HepG2 (cell line): ENCODE measurements at regions not wholly inside any gene's neighbourhood (a gene's known extent, or its start where the extent isn't known, plus 50 kb on each side); places are given as distances from the start of the nearest gene placed in this dataset.

Experiments
- ATAC-seq: fragments of 200-7000 bp; cut with Tn5 transposase; 3 replicates; pipeline ENCODE4 v1.9.1; 2020; ENCODE audit warnings: mild to moderate bottlenecking, moderate library complexity
- BruUV-seq: library from RNA; stranded (reverse); fragments of 400-500 nt; replicated peaks from 2 replicates; lab custom pipeline; 2021; lab: Mats Ljungman, UMichigan
- CTCF ChIA-PET: fragments of 300-600 bp; formaldehyde crosslinking; extraction: SDS; loops from one replicate; lab custom pipeline; 2021; ENCODE audit warnings: low total read pairs, inconsistent platforms, low intra/inter-chr PET ratio; lab: Yijun Ruan, JAX
- POLR2A ChIA-PET: fragments of 350-600 bp; sonication (Branson Sonifier 250); formaldehyde crosslinking; loops from one replicate; lab custom pipeline; 2020; ENCODE audit warnings: antibody characterized with exemption, inconsistent platforms; lab: Yijun Ruan, JAX
- DNase-seq: peaks from one replicate; pipeline ENCODE4 v3.0.0-alpha.2; 2015; ENCODE audit warnings: low spot score
- FAIRE-seq: peaks from 3 replicates; lab custom pipeline; 2011; peaks lifted over from hg19 to GRCh38; lab: Jason Lieb, UNC
- H2AFZ ChIP-seq: one replicate; pipeline ENCODE4 v1.6.1; 2011; ENCODE audit warnings: low read length, inconsistent platforms
- H3K27ac ChIP-seq: fragments of 300-600 bp; 3 replicates; pipeline ENCODE4 v1.8.0; 2011; ENCODE audit warnings: mixed run types, mild to moderate bottlenecking, mixed read lengths, low read length, inconsistent platforms; ENCODE audit not compliant: insufficient read depth; ENCODE audit errors: extremely low read length
- H3K27me3 ChIP-seq, 2 experiments: fragments of 200-600 bp in 1 of 2; 2 replicates in 1 of 2; 3 replicates in 1 of 2; pipeline versions ENCODE4 v1.6.0 to v1.8.0; 2011; ENCODE audit warnings: low read length in 2 of 2, mild to moderate bottlenecking in 2 of 2, moderate library complexity in 2 of 2, inconsistent platforms in 1 of 2; ENCODE audit not compliant: insufficient read depth in 2 of 2, control insufficient read depth in 1 of 2
- H3K36me3 ChIP-seq, 2 experiments: fragments of 200-600 bp in 1 of 2; replicated peaks in 1 of 2; 2 replicates in 1 of 2; 3 replicates in 1 of 2; pipeline versions ENCODE4 v1.5.1 to v1.8.0; 2011; ENCODE audit warnings: low read length in 2 of 2, inconsistent platforms in 1 of 2; ENCODE audit not compliant: insufficient read depth in 2 of 2, control insufficient read depth in 1 of 2
- H3K4me1 ChIP-seq: 2 replicates; pipeline ENCODE4 v1.5.1; 2012; ENCODE audit warnings: low read length, inconsistent platforms; ENCODE audit not compliant: insufficient read depth
- H3K4me2 ChIP-seq: 2 replicates; pipeline ENCODE4 v1.6.0; 2011; ENCODE audit warnings: low read depth, low read length, inconsistent platforms
- H3K4me3 ChIP-seq, 3 experiments: fragments of 200-600 bp in 1 of 3; sonication (generic), shearing (Covaris generic) in 1 of 3; replicated peaks in 1 of 3; 2 replicates each; pipeline ENCODE4 v1.5.1; 2011 to 2016; ENCODE audit warnings: low read length in 3 of 3, inconsistent platforms in 2 of 3, low read depth in 2 of 3, mild to moderate bottlenecking in 2 of 3, control low read depth in 1 of 3, mixed read lengths in 1 of 3; ENCODE audit not compliant: insufficient read depth in 1 of 3
- H3K79me2 ChIP-seq: one replicate; pipeline ENCODE4 v1.6.1; 2011; ENCODE audit warnings: low read length, inconsistent platforms; ENCODE audit not compliant: insufficient read depth
- H3K9ac ChIP-seq: 2 replicates; pipeline ENCODE4 v1.6.0; 2011; ENCODE audit warnings: mild to moderate bottlenecking, low read depth, low read length, inconsistent platforms; ENCODE audit not compliant: insufficient read depth
- H3K9me3 ChIP-seq: 2 replicates; pipeline ENCODE4 v1.5.1; 2012; ENCODE audit warnings: mild to moderate bottlenecking, low read length
- H4K20me1 ChIP-seq: 2 replicates; pipeline ENCODE4 v1.6.0; 2011; ENCODE audit warnings: inconsistent platforms, mild to moderate bottlenecking, low read length, moderate library complexity; ENCODE audit not compliant: insufficient read depth
- FOSL1 ChIP-seq: sonication (generic); formaldehyde crosslinking; IDR thresholded peaks from 2 replicates; pipeline ENCODE4 v1.9.0; 2021; ENCODE audit warnings: missing genetic modification reagents, borderline replicate concordance
- HNF4G ChIP-seq, 2 experiments: sonication (generic) in 1 of 2; formaldehyde crosslinking in 1 of 2; IDR thresholded peaks; 2 replicates each; pipeline versions ENCODE4 v1.4.0 to v1.6.1; 2011 to 2020; ENCODE audit warnings: borderline replicate concordance in 2 of 2, low read depth in 2 of 2, mild to moderate bottlenecking in 2 of 2, low read length in 1 of 2, missing genetic modification reagents in 1 of 2, moderate library complexity in 1 of 2
- JUNB ChIP-seq: sonication (generic); formaldehyde crosslinking; IDR thresholded peaks from 2 replicates; pipeline ENCODE4 v1.8.0; 2022; ENCODE audit warnings: missing genetic modification reagents, mild to moderate bottlenecking, borderline replicate concordance
- RORA ChIP-seq: sonication (generic); formaldehyde crosslinking; IDR thresholded peaks from 2 replicates; pipeline ENCODE4 v1.5.0; 2020; ENCODE audit warnings: mild to moderate bottlenecking, missing genetic modification reagents, moderate library complexity
- SSRP1 ChIP-seq: IDR thresholded peaks from 2 replicates; pipeline ENCODE4 v1.6.1; 2016; ENCODE audit warnings: control low read depth
- TCF7 ChIP-seq: sonication (generic); IDR thresholded peaks from 2 replicates; pipeline ENCODE4 v1.6.1; 2016; ENCODE audit warnings: antibody characterized with exemption, low read depth
- TGIF2 ChIP-seq: IDR thresholded peaks from 2 replicates; pipeline ENCODE4 v1.6.1; 2016; ENCODE audit warnings: control low read depth, missing compliant biosample characterization
- WIZ ChIP-seq: sonication (generic); formaldehyde crosslinking; IDR thresholded peaks from 2 replicates; pipeline ENCODE4 v1.5.1; 2020; ENCODE audit warnings: mild to moderate bottlenecking, missing genetic modification reagents
- ZMAT5 ChIP-seq: sonication (generic); formaldehyde crosslinking; IDR thresholded peaks from 2 replicates; pipeline ENCODE4 v1.5.0; 2020; ENCODE audit warnings: mild to moderate bottlenecking, low read depth, missing genetic modification reagents, borderline replicate concordance
- ZNF747 ChIP-seq: sonication (generic); formaldehyde crosslinking; IDR thresholded peaks from 2 replicates; pipeline ENCODE4 v1.8.1; 2023; ENCODE audit warnings: missing genetic modification reagents, mild to moderate bottlenecking, borderline replicate concordance
- whole genome bisulfite sequencing: methylation state at CpG from one replicate; pipeline ENCODE4 v1.1.6; 2017; ENCODE audit warnings: low lambda C conversion rate; 5-methylcytosine and 5-hydroxymethylcytosine counted together
- in situ Hi-C: cut with HindIII; loops from 2 replicates; pipeline ENCODE4 v1.10.0; 2017; ENCODE audit warnings: low pct_unique_long_range_greater_than_20kb; ENCODE audit not compliant: extremely low pct_ligation_motif_present
- intact Hi-C: fragments of 100-400 bp; cut with micrococcal nuclease; formaldehyde crosslinking; loops from one replicate; pipeline ENCODE4 v1.10.0; 2022; ENCODE audit not compliant: unreplicated experiment
- TF ChIP-seq, protein P1 (sequence below): sonication (generic); formaldehyde crosslinking; conservative IDR thresholded peaks from 2 replicates; pipeline ENCODE4 v1.4.0; 2020; ENCODE audit warnings: missing genetic modification reagents
- TF ChIP-seq, protein P2 (sequence below): sonication (generic); formaldehyde crosslinking; IDR thresholded peaks from 2 replicates; pipeline ENCODE4 v1.4.0; 2020; ENCODE audit warnings: missing genetic modification reagents

DNA sequence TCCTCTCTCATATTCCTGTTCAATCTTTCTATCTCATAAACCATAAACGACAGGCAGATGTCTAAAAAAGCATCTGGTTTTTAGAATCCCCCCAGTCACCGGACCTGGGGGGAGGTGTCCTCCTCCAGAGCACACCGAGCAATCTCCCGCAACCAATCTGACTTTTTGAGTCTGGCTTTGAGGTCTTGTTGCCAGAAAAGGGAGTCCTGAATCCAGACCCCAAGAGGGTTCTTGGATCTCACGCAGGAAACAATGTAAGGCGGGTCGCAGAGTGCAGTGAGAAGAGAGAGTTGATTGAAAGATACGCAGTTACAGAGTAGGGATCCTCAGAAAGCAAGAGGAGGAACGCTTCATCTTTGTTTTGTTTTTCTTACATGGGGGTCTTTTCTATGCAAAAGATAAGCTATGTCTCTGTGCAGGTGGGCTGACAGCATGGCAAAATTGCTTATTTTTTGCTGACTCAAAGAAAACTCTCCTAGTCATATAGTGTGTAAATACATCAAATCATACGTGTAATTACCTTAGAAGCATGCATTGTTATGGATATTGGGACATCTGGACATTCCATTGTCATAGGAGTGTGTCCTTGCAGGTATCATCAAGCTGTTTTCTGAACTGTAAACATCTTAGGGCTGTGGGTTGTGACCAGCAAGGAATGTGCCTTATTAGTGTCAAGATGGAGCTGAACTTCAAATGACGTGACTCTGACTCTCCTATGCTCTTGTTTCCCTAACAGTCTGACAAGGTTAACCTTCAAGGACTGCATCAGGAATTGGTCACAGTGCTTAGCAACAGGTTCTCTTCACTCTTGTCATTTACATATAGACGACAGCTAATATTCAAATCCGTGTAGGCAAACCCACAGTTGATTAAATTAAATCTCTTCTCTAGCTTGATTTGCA, 159.3 kb upstream of the DAPK1 start (continued):
- TF ChIP-seq HNF4G (IDR thresholded peaks at IDR 0.05; ENCODE audit: borderline replicate concordance, low read depth, low read length): no peak
- TF ChIP-seq HNF4G (CRISPR knock-in tag; IDR thresholded peaks at IDR 0.05; ENCODE audit: borderline replicate concordance, low read depth): no peak

DNA sequence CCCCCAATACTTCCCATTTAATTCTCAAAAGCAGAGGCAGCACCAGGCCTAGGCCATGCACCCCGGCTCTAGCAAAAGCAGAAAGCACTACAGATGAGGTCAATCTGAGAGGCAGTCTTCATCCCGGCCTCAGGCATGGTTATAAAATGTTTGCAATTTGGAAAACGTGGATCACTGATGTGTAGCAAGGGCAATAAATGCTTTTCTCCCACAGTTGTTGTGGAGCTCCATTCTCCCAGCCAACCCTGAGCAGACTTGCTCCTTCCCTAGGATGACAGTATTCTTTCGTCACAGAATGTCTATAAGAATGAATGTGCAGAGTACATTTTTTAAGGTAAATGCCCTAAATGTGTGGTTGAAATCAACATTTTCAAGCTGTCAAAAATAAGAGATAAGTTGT, 157.3 kb upstream of the DAPK1 start:
- intact Hi-C loops: loop anchor here (5.0 kb wide), 1 partner anchor 57 kb away; no protein-coding TSS in a partner anchor

More for the DNA sequence above, 157.3 kb upstream of the DAPK1 start:
- WGBS: 32% methylated on average over 4 of the region's 4 CpGs
- no peak for TF ChIP-seq ZNF747
- TF ChIP-seq TCF7: no peak
- no peak for TF ChIP-seq FOSL1
- TF ChIP-seq TGIF2 (CRISPR knock-in tag): no peak
- no peak for TF ChIP-seq SSRP1 (CRISPR knock-in tag)
- no peak for TF ChIP-seq WIZ (CRISPR knock-in tag)
- TF ChIP-seq, protein P1, sequence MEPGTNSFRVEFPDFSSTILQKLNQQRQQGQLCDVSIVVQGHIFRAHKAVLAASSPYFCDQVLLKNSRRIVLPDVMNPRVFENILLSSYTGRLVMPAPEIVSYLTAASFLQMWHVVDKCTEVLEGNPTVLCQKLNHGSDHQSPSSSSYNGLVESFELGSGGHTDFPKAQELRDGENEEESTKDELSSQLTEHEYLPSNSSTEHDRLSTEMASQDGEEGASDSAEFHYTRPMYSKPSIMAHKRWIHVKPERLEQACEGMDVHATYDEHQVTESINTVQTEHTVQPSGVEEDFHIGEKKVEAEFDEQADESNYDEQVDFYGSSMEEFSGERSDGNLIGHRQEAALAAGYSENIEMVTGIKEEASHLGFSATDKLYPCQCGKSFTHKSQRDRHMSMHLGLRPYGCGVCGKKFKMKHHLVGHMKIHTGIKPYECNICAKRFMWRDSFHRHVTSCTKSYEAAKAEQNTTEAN (CRISPR knock-in tag): no peak
- TF ChIP-seq, protein P2, sequence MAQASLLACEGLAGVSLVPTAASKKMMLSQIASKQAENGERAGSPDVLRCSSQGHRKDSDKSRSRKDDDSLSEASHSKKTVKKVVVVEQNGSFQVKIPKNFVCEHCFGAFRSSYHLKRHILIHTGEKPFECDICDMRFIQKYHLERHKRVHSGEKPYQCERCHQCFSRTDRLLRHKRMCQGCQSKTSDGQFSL (CRISPR knock-in tag): no peak
- no peak for TF ChIP-seq ZMAT5 (CRISPR knock-in tag)
- TF ChIP-seq RORA (CRISPR knock-in tag): no peak
- no peak for TF ChIP-seq JUNB (CRISPR knock-in tag)
- Histone ChIP-seq H3K36me3 (no peaks in the 10 kb centered on the region), H3K79me2 (no peaks in the 10 kb centered on the region), H3K4me1 (peaks cover 9% of the 10 kb centered on the region), H3K4me2 (no peak overlapping the region), H3K9me3 (no peaks in the 10 kb centered on the region), H3K4me3 (no peak overlapping the region), H4K20me1 (no peaks in the 10 kb centered on the region), H3K27me3 (peaks cover 0 to 18% of the 10 kb centered on the region in 2 experiments; a peak in 3 of 5 replicates), H3K9ac (no peak overlapping the region), H3K27ac (no peak overlapping the region), H2AFZ (no peak overlapping the region)
- ChIA-PET POLR2A (no interaction called here), CTCF (no interaction called here)
- ATAC-seq: no peak
- BruUV-seq: no TSS peak
- in situ Hi-C loops: no loop called here
- FAIRE-seq: no peak
- DNase-seq: no peak
